PC-9 (cell line): ENCODE measurements at regions not wholly inside any gene's neighbourhood (a gene's known extent, or its start where the extent isn't known, plus 50 kb on each side); places are given as distances from the start of the nearest gene placed in this dataset.

Source experiments
- BruUV-seq: library from RNA; stranded (reverse); fragments of 400-500 nt; replicated peaks from 2 replicates; lab custom pipeline; 2021; lab: Mats Ljungman, UMichigan
- CTCF ChIA-PET: fragments of 300-600 bp; sonication (Branson Sonifier 250); formaldehyde crosslinking; loops from one replicate; lab custom pipeline; 2022; ENCODE audit warnings: antibody characterized with exemption; lab: Charles Lee
- POLR2A ChIA-PET: fragments of 300-600 bp; sonication (Branson Sonifier 250); formaldehyde crosslinking; loops from one replicate; lab custom pipeline; 2022; ENCODE audit warnings: antibody characterized with exemption; ENCODE audit not compliant: unreplicated experiment; lab: Charles Lee
- DNase-seq, 2 experiments: peaks; one replicate each; pipeline versions ENCODE4 v3.0.0 to v3.0.0-alpha.2; 2015 to 2022; ENCODE audit warnings: mixed read lengths in 1 of 2
- H2AFZ ChIP-seq: fragments of 200-600 bp; sonication (generic); 2 replicates; pipeline ENCODE4 v1.8.1; 2017; ENCODE audit warnings: antibody characterized with exemption
- H3F3A ChIP-seq: fragments of 200-600 bp; sonication (generic); 2 replicates; pipeline ENCODE4 v1.8.1; 2017; ENCODE audit warnings: antibody characterized with exemption, mild to moderate bottlenecking, low read depth; ENCODE audit not compliant: insufficient read depth
- H3K27ac ChIP-seq: fragments of 200-600 bp; sonication (generic); 2 replicates; pipeline ENCODE4 v1.6.1; 2016; ENCODE audit warnings: mixed run types
- H3K27me3 ChIP-seq: fragments of 200-600 bp; sonication (generic); 2 replicates; pipeline ENCODE4 v1.6.1; 2016; ENCODE audit warnings: low read depth, mixed run types; ENCODE audit not compliant: insufficient read depth
- H3K36me3 ChIP-seq: fragments of 200-600 bp; sonication (generic); 2 replicates; pipeline ENCODE4 v1.6.1; 2016; ENCODE audit warnings: low read depth, mixed run types
- H3K4me1 ChIP-seq: fragments of 200-600 bp; sonication (generic); replicated peaks from 2 replicates; pipeline ENCODE4 v1.6.1; 2016; ENCODE audit warnings: mixed run types; ENCODE audit not compliant: insufficient read depth
- H3K4me2 ChIP-seq: fragments of 200-600 bp; sonication (generic); 2 replicates; pipeline ENCODE4 v1.6.1; 2017; ENCODE audit warnings: mixed run types
- H3K4me3 ChIP-seq: fragments of 200-600 bp; sonication (generic); 2 replicates; pipeline ENCODE4 v1.6.1; 2016; ENCODE audit warnings: mixed run types
- H3K79me2 ChIP-seq: fragments of 200-600 bp; sonication (generic); 2 replicates; pipeline ENCODE4 v1.6.1; 2017; ENCODE audit warnings: low read depth, mixed run types
- H3K9me2 ChIP-seq: fragments of 200-600 bp; sonication (generic); 2 replicates; pipeline ENCODE4 v1.8.1; 2017; ENCODE audit warnings: mild to moderate bottlenecking; ENCODE audit not compliant: insufficient read depth
- H3K9me3 ChIP-seq: fragments of 200-600 bp; sonication (generic); 2 replicates; pipeline ENCODE4 v1.8.1; 2016; ENCODE audit warnings: low read depth; ENCODE audit not compliant: insufficient read depth
- H4K20me1 ChIP-seq: fragments of 200-600 bp; sonication (generic); 2 replicates; pipeline ENCODE4 v1.8.1; 2017; ENCODE audit not compliant: insufficient read depth
- CTCF ChIP-seq: fragments of 200-600 bp; sonication (generic); conservative IDR thresholded peaks from 2 replicates; pipeline ENCODE4 v1.6.1; 2017; ENCODE audit warnings: mixed run types, antibody characterized with exemption, mild to moderate bottlenecking, moderate library complexity
- EZH2 ChIP-seq: fragments of 200-600 bp; sonication (generic); IDR thresholded peaks from 2 replicates; pipeline ENCODE4 v1.8.0; 2017; ENCODE audit warnings: antibody characterized with exemption, low read depth
- intact Hi-C: fragments of 100-400 bp; cut with micrococcal nuclease; formaldehyde crosslinking; loops from one replicate; pipeline ENCODE4 v1.10.0; 2022; ENCODE audit not compliant: unreplicated experiment

DNA sequence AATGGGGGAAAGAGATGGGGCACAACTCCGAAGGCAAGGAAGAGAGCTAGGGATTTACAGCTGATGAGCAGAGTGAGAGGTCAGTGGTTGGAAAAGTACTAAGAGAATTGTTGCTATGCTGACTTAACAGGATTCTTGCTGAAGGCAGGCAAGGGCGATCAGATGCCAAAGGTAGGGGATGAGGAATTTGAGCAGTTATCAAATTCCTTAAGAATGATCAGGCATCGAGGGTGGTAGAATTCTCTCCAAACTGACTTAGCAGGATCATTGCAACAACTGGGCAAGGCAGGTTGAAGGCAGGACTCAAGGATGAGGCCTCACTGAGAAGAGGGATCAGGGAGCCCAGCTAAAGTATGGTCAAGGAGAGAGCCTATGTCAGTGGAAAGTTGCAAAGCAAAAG is 171.0 kb downstream of the HSD17B3 start:
- ChIA-PET CTCF (no interaction called here), POLR2A (no interaction called here)

DNA sequence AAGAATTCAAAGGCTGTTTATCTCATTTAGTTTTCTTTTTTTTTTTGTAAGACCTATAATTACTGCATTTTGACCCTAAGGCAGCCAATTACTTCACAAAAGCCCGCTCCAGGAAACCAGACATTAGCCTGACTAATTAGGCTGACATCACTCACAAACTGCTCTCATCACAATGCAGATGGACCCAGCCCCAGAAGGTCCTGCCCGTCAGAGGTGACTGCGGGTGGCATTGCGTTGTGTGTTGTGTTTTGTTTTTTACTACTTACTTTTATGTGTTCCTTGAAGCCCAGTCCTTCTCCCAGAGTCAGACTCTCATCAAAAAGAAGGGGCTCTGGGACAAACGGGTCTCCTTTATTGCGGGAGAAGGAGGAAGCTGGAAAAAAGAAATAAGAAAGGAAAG is 172.2 kb downstream of the HSD17B3 start:
- H4K20me1 ChIP-seq: no peaks in the 10 kb centered on the region
- BruUV-seq: no TSS peak
- no peaks in the 10 kb centered on the region for H3K9me2 ChIP-seq
- no peaks in the 10 kb centered on the region for H3K4me1 ChIP-seq
- H3K27ac ChIP-seq: no peak overlapping the region
- no peaks in the 10 kb centered on the region for H3K9me3 ChIP-seq
- no peak overlapping the region for H2AFZ ChIP-seq
- intact Hi-C loops: no loop called here
- no peak overlapping the region for H3K4me2 ChIP-seq
- DNase-seq: no peak
- POLR2A ChIA-PET: no interaction called here
- no peaks in the 10 kb centered on the region for H3F3A ChIP-seq
- no peaks in the 10 kb centered on the region for H3K36me3 ChIP-seq
- H3K27me3 ChIP-seq: peaks cover 73% of the 10 kb centered on the region
- no peak for TF ChIP-seq CTCF
- no peak for TF ChIP-seq EZH2
- CTCF ChIA-PET: no interaction called here
- H3K4me3 ChIP-seq: no peak overlapping the region
- H3K79me2 ChIP-seq: no peaks in the 10 kb centered on the region

More for the DNA sequence above, 171.0 kb downstream of the HSD17B3 start:
- no peak overlapping the region for H3K4me2 ChIP-seq
- no peak overlapping the region for H3K4me3 ChIP-seq
- intact Hi-C loops: no loop called here
- TF ChIP-seq CTCF (no peak), EZH2 (no peak)
- H3K27me3 ChIP-seq: peaks cover 73% of the 10 kb centered on the region
- no peaks in the 10 kb centered on the region for H4K20me1 ChIP-seq
- H3K9me2 ChIP-seq: no peaks in the 10 kb centered on the region
- H3K9me3 ChIP-seq: no peaks in the 10 kb centered on the region
- no peak overlapping the region for H2AFZ ChIP-seq
- H3F3A ChIP-seq: no peaks in the 10 kb centered on the region
- H3K27ac ChIP-seq: no peak overlapping the region
- no peaks in the 10 kb centered on the region for H3K79me2 ChIP-seq
- H3K36me3 ChIP-seq: no peaks in the 10 kb centered on the region
- no peaks in the 10 kb centered on the region for H3K4me1 ChIP-seq
- BruUV-seq: no TSS peak
- no peak for DNase-seq

DNA sequence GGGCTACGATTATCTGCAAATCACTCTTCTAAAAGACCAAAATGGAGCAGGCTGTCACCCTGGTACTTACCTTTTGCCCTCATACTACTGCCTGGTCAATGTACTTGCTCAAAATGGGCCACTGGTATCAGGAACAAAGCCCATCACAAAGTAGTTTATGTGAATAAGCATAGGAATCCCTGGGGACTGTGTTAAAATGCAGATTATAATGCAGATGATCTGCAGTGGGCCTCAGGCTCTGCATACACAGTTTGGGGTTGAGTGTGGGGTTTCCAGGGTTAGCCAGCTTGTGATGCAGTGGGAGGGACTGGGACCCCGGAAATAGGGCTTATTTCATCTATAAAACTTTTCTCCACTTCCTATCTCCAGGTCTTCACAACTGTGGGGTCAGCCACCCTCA is 173.1 kb downstream of the HSD17B3 start:
- POLR2A ChIA-PET: no interaction called here
- Histone ChIP-seq H3K79me2 (no peaks in the 10 kb centered on the region), H3K36me3 (no peaks in the 10 kb centered on the region), H3K4me2 (no peak overlapping the region), H3K4me3 (no peak overlapping the region), H3F3A (no peaks in the 10 kb centered on the region), H3K27ac (no peak overlapping the region), H3K9me3 (no peaks in the 10 kb centered on the region), H3K4me1 (no peaks in the 10 kb centered on the region), H3K27me3 (peaks cover 73% of the 10 kb centered on the region), H2AFZ (no peak overlapping the region), H4K20me1 (no peaks in the 10 kb centered on the region), H3K9me2 (no peaks in the 10 kb centered on the region)
- CTCF ChIA-PET: no interaction called here
- TF ChIP-seq EZH2: no peak
- TF ChIP-seq CTCF: no peak
- intact Hi-C loops: no loop called here
- BruUV-seq: no TSS peak
- no peak for DNase-seq
